Esophagus squamous epithelium (tissue), 5 donors: ENCODE measurements at regions not wholly inside any gene's neighbourhood (a gene's known extent, or its start where the extent isn't known, plus 50 kb on each side); places are given as distances from the start of the nearest gene placed in this dataset.

Experiments
- DNase-seq: peaks from one replicate; lab custom pipeline; 2025; lab: John Stamatoyannopoulos, UW
- H3K27ac ChIP-seq, 4 donors: fragments of 200-600 bp; sonication (generic); one replicate each; pipeline ENCODE4 v1.5.1; 2016 to 2019; ENCODE audit warnings: mild to moderate bottlenecking in 1 of 4
- H3K27me3 ChIP-seq, 4 donors: fragments of 200-600 bp; sonication (generic); 1 replicate in 3 of 4; 2 replicates in 1 of 4; pipeline versions ENCODE4 v1.5.1 to v1.6.0; 2017 to 2021; ENCODE audit warnings: antibody characterized with exemption in 1 of 4
- H3K36me3 ChIP-seq, 3 donors: fragments of 200-600 bp; sonication (generic); one replicate each; pipeline ENCODE4 v1.5.1; 2016 to 2019
- H3K4me1 ChIP-seq, 3 donors: fragments of 200-600 bp; sonication (generic); one replicate each; pipeline ENCODE4 v1.5.1; 2017 to 2019
- H3K4me3 ChIP-seq, 4 donors: fragments of 200-600 bp; sonication (generic); 1 replicate in 3 of 4; 2 replicates in 1 of 4; pipeline ENCODE4 v1.5.1; 2016 to 2019; ENCODE audit warnings: mild to moderate bottlenecking in 2 of 4, moderate library complexity in 1 of 4
- H3K9me3 ChIP-seq, 3 donors: fragments of 200-600 bp; sonication (generic); one replicate each; pipeline ENCODE4 v1.5.1; 2016 to 2019
- POLR2A ChIP-seq, 4 donors: fragments of 450-650 bp; IDR thresholded peaks; one replicate each; pipeline ENCODE4 v1.6.1; 2017; ENCODE audit warnings: antibody characterized with exemption in 4 of 4, mild to moderate bottlenecking in 4 of 4, moderate library complexity in 3 of 4
- WGBS, 2 donors: methylation state at CpG; one replicate each; pipeline ENCODE4 v1.1.5; 2018; 5-methylcytosine and 5-hydroxymethylcytosine counted together
- intact Hi-C: fragments of 100-400 bp; cut with DNase I; formaldehyde crosslinking; loops from one replicate; pipeline ENCODE4 v1.15.0; 2022
- TF ChIP-seq, protein P1 (sequence below), 6 experiments: fragments of 450-650 bp in 4 of 6; fragments of 200-600 bp in 2 of 6; sonication (generic) in 2 of 6; IDR thresholded peaks; one replicate each; pipeline ENCODE4 v1.5.1; 2016 to 2019; ENCODE audit warnings: antibody characterized with exemption in 6 of 6, mild to moderate bottlenecking in 4 of 6, moderate library complexity in 4 of 6
- donor health status: DM: yes; HTN: yes; CAD: no.

DNA sequence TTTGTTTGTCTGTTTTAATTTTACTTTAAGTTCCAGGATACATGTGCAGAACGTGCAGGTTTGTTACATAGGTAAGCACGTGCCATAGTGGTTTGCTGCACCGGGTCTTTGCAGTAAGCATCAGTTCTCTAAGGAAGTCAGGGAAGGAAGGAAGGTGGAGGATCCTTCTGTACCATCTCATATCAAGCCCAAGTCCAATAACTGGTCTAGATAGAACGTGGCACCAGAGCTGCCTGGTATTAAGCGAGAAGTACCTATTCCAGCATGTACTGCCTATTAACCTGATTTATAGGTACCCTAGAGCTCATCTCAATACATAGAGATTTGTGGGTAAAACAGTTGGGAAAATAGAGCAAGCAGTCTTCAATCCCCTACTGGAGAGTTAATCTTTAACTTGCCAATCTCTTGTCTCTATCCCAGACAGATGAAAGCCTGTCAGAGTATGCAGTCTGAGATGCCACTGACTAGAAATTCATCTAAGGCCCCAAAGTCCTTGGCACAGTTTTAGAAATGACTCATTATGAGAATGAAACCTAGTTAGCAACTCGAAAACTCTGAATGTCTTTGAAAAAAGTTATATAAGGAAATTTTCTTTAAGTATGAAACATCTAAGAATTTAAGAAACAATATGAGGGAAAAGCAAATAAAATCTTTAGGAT is 144.9 kb downstream of the TFAP2A start:
- intact Hi-C loops, result no loop called here
- no peak overlapping the region for H3K4me3 ChIP-seq
- H3K27me3 ChIP-seq, result no peaks in the 10 kb centered on the region
- TF ChIP-seq, protein P1, sequence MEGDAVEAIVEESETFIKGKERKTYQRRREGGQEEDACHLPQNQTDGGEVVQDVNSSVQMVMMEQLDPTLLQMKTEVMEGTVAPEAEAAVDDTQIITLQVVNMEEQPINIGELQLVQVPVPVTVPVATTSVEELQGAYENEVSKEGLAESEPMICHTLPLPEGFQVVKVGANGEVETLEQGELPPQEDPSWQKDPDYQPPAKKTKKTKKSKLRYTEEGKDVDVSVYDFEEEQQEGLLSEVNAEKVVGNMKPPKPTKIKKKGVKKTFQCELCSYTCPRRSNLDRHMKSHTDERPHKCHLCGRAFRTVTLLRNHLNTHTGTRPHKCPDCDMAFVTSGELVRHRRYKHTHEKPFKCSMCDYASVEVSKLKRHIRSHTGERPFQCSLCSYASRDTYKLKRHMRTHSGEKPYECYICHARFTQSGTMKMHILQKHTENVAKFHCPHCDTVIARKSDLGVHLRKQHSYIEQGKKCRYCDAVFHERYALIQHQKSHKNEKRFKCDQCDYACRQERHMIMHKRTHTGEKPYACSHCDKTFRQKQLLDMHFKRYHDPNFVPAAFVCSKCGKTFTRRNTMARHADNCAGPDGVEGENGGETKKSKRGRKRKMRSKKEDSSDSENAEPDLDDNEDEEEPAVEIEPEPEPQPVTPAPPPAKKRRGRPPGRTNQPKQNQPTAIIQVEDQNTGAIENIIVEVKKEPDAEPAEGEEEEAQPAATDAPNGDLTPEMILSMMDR (IDR thresholded peaks at IDR 0.05), result no peak
- no peak for TF ChIP-seq POLR2A (IDR thresholded peaks at IDR 0.05)
- DNase-seq, result no peak
- peaks cover 0 to 5% (median 0%) of the 10 kb centered on the region in 3 donors for H3K4me1 ChIP-seq
- H3K27ac ChIP-seq, result no peak overlapping the region
- no peaks in the 10 kb centered on the region for H3K36me3 ChIP-seq
- 58 to 65% methylated on average over 6 of the region's 6 CpGs for WGBS, 2 donors
- no peaks in the 10 kb centered on the region for H3K9me3 ChIP-seq

DNA sequence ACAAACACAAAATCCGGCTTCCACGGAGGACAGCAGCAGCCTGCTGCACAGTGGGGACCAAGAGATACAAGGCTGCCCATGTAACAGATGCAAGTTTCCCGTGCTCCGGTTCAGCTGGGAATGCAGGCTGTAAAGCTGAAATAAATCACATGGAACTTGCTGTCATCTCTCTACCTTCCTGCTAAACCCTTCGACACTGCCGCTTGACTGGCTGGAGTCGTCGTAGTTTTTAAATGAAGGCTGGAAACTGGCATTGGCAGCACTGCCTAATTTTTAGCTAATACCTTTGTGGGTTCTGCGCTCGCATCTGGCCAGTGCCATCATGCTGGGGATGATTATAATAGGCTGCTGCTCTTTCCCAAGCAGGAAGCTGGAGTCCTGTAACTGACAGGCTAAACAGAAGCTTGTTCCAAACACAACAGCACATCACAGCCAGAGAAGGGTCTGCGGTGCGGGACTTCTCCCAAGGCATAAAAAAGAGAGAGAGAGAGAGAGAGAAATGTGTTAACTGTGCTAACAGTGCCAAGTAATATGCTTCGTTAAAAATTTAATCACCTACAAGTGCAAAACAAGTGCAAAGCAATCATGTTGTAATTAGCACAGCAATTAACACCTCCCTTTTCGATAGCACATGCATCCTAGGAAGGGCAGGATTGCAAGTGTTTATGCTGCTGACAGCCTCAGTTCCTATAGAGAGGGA is 146.1 kb downstream of the TFAP2A start:
- intact Hi-C loops, result no loop called here
- no peak for TF ChIP-seq POLR2A (IDR thresholded peaks at IDR 0.05)
- TF ChIP-seq, protein P1 (IDR thresholded peaks at IDR 0.05), result no peak
- Histone ChIP-seq H3K27ac (no peak overlapping the region), H3K9me3 (no peaks in the 10 kb centered on the region), H3K27me3 (no peaks in the 10 kb centered on the region), H3K4me3 (no peak overlapping the region), H3K36me3 (no peaks in the 10 kb centered on the region), H3K4me1 (peaks cover 0 to 5% (median 0%) of the 10 kb centered on the region in 3 donors)
- DNase-seq, result no peak
- 48 to 52% methylated on average over 14 of the region's 14 CpGs for WGBS, 2 donors

DNA sequence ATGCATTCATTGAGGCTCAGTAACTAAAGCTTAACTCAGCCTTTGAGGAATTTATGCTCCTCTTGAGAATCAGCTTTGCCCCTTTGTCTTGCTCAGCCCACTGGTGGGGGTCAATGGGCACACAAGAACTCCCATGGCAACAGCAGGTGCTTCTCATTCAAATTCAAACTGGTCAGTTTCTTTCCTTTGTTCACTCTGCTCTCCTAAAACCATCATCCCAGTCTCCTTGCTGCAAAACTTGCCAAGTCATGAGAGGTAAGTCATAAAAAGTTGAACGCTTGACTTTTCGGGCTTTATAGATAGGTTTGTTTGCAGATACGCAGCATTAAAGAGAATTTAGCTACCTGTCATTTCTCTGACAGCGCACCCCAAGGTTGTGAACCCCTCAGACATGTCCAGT is 146.8 kb downstream of the TFAP2A start:
- no peak overlapping the region for H3K4me3 ChIP-seq
- intact Hi-C loops, result no loop called here
- H3K9me3 ChIP-seq, result no peaks in the 10 kb centered on the region
- H3K27me3 ChIP-seq, result no peaks in the 10 kb centered on the region
- no peak overlapping the region for H3K27ac ChIP-seq
- DNase-seq, result no peak
- no peaks in the 10 kb centered on the region for H3K36me3 ChIP-seq
- H3K4me1 ChIP-seq, result peaks cover 0 to 5% (median 0%) of the 10 kb centered on the region in 3 donors
- WGBS, 2 donors, result 88 to 92% methylated on average over 3 to 4 of the region's 4 CpGs
- TF ChIP-seq, protein P1 (IDR thresholded peaks at IDR 0.05), result no peak
- TF ChIP-seq POLR2A (IDR thresholded peaks at IDR 0.05), result no peak

DNA sequence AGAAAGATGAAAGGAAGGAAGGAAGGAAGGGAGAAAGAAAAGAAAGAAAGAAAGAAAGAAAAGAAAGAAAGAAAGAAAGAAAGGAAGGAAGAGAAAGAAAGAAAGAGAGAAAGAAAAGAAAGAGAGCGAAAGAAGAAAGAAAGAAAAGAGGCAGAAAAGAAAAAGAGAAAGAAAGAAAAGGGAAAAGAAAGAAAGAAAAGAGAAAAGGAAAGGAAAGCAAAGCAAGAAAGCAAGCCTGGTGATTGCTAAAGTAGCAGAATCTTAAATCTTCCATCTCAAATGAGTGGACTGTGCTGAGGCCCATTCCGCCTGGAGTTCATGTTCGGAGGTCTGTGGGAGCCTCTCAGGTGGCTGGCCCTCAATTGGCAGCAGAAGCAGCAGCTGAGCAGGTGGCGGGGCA is 148.4 kb downstream of the TFAP2A start:
- WGBS, 2 donors, result 70% methylated on average over 4 of the region's 4 CpGs
- Histone ChIP-seq H3K27ac (no peak overlapping the region), H3K4me3 (no peak overlapping the region), H3K36me3 (no peaks in the 10 kb centered on the region), H3K4me1 (peaks cover 0 to 5% (median 0%) of the 10 kb centered on the region in 3 donors), H3K9me3 (no peaks in the 10 kb centered on the region), H3K27me3 (no peaks in the 10 kb centered on the region)
- TF ChIP-seq, protein P1 (IDR thresholded peaks at IDR 0.05), result no peak
- TF ChIP-seq POLR2A (IDR thresholded peaks at IDR 0.05), result no peak
- DNase-seq, result no peak
- intact Hi-C loops, result no loop called here

DNA sequence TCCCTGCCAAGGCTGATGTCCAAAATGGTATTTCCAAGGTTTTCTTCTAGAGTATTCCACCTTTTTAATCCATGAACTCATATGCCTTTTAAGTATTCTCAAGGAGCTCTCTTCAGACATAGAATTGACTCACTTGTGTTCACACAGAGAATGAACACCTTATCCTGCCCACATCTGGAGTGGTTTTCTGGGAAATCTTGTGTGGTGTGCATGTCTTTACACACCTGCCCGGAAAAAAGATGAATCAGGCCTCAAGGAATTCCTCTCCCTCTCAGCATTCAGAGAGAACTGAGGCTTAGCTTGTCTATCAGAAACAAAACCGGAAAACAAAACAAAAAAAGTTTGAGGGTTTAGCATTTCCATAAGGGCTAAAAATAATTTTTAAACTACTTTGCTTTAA is 148.8 kb downstream of the TFAP2A start:
- TF ChIP-seq POLR2A (IDR thresholded peaks at IDR 0.05), result no peak
- TF ChIP-seq, protein P1 (IDR thresholded peaks at IDR 0.05), result no peak
- intact Hi-C loops, result no loop called here
- no peaks in the 10 kb centered on the region for H3K27me3 ChIP-seq
- no peaks in the 10 kb centered on the region for H3K36me3 ChIP-seq
- H3K4me3 ChIP-seq, result no peak overlapping the region
- no peak overlapping the region for H3K27ac ChIP-seq
- H3K9me3 ChIP-seq, result no peaks in the 10 kb centered on the region
- WGBS, 2 donors, result 20 to 49% methylated on average over 2 of the region's 2 CpGs
- no peak for DNase-seq
- H3K4me1 ChIP-seq, result peaks cover 0 to 5% (median 0%) of the 10 kb centered on the region in 3 donors
